ENCODE measurements at regions not wholly inside any gene's neighbourhood (a gene's known extent, or its start where the extent isn't known, plus 50 kb on each side); places are given as distances from the start of the nearest gene placed in this dataset.

DNA sequence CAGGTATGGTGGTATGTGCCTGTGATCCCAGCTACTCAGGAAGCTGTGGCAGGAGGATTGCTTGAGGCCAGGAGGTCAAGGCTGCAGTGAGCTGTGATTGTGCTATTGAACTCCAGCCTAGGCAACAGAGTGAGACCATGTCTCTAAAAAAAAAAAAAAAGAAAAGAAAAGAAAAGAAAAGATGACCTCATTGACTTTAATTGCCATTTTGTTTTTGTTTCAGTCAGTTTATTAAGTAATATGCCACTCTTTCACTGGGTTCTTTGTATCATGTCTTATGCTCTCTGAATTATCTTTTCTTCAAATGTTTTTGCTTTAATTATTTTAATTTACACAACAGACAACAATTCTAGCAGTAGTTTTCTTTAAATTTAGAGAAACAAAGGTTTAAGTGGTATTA, 293.8 kb downstream of the TSHZ3 start:
- ATAC-seq (no peak), DNase-seq (ENCODE audit: low spot score) (no peak)
- TF ChIP-seq, protein P1, sequence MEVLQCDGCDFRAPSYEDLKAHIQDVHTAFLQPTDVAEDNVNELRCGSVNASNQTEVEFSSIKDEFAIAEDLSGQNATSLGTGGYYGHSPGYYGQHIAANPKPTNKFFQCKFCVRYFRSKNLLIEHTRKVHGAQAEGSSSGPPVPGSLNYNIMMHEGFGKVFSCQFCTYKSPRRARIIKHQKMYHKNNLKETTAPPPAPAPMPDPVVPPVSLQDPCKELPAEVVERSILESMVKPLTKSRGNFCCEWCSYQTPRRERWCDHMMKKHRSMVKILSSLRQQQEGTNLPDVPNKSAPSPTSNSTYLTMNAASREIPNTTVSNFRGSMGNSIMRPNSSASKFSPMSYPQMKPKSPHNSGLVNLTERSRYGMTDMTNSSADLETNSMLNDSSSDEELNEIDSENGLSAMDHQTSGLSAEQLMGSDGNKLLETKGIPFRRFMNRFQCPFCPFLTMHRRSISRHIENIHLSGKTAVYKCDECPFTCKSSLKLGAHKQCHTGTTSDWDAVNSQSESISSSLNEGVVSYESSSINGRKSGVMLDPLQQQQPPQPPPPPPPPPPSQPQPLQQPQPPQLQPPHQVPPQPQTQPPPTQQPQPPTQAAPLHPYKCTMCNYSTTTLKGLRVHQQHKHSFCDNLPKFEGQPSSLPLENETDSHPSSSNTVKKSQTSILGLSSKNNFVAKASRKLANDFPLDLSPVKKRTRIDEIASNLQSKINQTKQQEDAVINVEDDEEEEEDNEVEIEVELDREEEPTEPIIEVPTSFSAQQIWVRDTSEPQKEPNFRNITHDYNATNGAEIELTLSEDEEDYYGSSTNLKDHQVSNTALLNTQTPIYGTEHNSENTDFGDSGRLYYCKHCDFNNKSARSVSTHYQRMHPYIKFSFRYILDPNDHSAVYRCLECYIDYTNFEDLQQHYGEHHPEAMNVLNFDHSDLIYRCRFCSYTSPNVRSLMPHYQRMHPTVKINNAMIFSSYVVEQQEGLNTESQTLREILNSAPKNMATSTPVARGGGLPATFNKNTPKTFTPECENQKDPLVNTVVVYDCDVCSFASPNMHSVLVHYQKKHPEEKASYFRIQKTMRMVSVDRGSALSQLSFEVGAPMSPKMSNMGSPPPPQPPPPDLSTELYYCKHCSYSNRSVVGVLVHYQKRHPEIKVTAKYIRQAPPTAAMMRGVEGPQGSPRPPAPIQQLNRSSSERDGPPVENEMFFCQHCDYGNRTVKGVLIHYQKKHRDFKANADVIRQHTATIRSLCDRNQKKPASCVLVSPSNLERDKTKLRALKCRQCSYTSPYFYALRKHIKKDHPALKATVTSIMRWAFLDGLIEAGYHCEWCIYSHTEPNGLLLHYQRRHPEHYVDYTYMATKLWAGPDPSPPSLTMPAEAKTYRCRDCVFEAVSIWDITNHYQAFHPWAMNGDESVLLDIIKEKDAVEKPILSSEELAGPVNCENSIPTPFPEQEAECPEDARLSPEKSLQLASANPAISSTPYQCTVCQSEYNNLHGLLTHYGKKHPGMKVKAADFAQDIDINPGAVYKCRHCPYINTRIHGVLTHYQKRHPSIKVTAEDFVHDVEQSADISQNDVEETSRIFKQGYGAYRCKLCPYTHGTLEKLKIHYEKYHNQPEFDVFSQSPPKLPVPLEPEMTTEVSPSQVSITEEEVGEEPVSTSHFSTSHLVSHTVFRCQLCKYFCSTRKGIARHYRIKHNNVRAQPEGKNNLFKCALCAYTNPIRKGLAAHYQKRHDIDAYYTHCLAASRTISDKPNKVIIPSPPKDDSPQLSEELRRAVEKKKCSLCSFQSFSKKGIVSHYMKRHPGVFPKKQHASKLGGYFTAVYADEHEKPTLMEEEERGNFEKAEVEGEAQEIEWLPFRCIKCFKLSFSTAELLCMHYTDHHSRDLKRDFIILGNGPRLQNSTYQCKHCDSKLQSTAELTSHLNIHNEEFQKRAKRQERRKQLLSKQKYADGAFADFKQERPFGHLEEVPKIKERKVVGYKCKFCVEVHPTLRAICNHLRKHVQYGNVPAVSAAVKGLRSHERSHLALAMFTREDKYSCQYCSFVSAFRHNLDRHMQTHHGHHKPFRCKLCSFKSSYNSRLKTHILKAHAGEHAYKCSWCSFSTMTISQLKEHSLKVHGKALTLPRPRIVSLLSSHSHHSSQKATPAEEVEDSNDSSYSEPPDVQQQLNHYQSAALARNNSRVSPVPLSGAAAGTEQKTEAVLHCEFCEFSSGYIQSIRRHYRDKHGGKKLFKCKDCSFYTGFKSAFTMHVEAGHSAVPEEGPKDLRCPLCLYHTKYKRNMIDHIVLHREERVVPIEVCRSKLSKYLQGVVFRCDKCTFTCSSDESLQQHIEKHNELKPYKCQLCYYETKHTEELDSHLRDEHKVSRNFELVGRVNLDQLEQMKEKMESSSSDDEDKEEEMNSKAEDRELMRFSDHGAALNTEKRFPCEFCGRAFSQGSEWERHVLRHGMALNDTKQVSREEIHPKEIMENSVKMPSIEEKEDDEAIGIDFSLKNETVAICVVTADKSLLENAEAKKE (CRISPR knock-in tag; IDR thresholded peaks at IDR 0.05): no peak
- H3K27ac Mint-ChIP-seq: no peak overlapping the region
- no peaks in the 10 kb centered on the region for H3K79me2 ChIP-seq (replicated peaks; ENCODE audit: insufficient read depth)
- no peaks in the 10 kb centered on the region for H3F3A ChIP-seq (replicated peaks; ENCODE audit: low read depth)
- no peaks in the 10 kb centered on the region for H3K27me3 ChIP-seq (ENCODE audit: insufficient read depth)
- no peaks in the 10 kb centered on the region for H3K36me3 Mint-ChIP-seq (ENCODE audit: low read depth)
- H3K4me3 ChIP-seq: no peak overlapping the region
- H3K4me1 Mint-ChIP-seq: no peaks in the 10 kb centered on the region; the same call in 2 of the 3 replicates
- peaks cover 4% of the 10 kb centered on the region; the same call in 1 of the 3 replicates for H3K9me3 Mint-ChIP-seq
- H2AFZ ChIP-seq: no peak overlapping the region
- H4K20me1 ChIP-seq (replicated peaks; ENCODE audit: insufficient read depth): no peaks in the 10 kb centered on the region
- no peaks in the 10 kb centered on the region for H3K36me3 ChIP-seq (ENCODE audit: insufficient read depth)
- H3K4me2 ChIP-seq: no peak overlapping the region
- no peak overlapping the region for H3K4me3 Mint-ChIP-seq
- peaks cover 11% of the 10 kb centered on the region for H3K9me2 ChIP-seq (ENCODE audit: insufficient read depth)
- H3K27me3 Mint-ChIP-seq (ENCODE audit: insufficient read depth, low read depth, poor library complexity): no peaks in the 10 kb centered on the region
- no peak overlapping the region for H3K27ac ChIP-seq (ENCODE audit: low read depth)
- H3K4me1 ChIP-seq (ENCODE audit: insufficient read depth): no peaks in the 10 kb centered on the region

DNA sequence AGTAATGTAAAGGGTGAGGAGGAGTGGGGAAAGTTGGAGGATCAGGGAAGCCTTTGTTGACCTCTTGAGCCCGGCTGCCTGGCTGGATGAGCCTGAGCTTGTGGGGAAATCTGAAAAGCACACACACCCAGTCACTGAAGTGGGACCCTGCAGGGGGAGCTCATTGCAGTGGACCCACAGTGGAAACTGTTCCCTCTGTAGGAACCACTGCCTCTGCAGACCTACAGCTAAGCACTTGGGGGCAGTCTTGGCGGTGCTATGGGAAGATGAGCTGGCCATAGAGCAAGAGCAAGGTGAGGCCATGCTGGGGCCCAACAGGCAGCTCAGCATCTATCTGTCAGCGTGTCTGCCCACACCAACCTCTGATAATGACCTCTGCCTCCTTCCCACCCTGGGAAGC, 294.8 kb downstream of the TSHZ3 start:
- no peaks in the 10 kb centered on the region for H4K20me1 ChIP-seq (replicated peaks; ENCODE audit: insufficient read depth)
- no peaks in the 10 kb centered on the region; the same call in 2 of the 3 replicates for H3K4me1 Mint-ChIP-seq
- H2AFZ ChIP-seq: peak overlapping the region; percentile 85; the same call in 1 of the 2 replicates

More for the DNA sequence above, 294.8 kb downstream of the TSHZ3 start:
- H3K27ac ChIP-seq (ENCODE audit: low read depth): no peak overlapping the region
- TF ChIP-seq, protein P2, sequence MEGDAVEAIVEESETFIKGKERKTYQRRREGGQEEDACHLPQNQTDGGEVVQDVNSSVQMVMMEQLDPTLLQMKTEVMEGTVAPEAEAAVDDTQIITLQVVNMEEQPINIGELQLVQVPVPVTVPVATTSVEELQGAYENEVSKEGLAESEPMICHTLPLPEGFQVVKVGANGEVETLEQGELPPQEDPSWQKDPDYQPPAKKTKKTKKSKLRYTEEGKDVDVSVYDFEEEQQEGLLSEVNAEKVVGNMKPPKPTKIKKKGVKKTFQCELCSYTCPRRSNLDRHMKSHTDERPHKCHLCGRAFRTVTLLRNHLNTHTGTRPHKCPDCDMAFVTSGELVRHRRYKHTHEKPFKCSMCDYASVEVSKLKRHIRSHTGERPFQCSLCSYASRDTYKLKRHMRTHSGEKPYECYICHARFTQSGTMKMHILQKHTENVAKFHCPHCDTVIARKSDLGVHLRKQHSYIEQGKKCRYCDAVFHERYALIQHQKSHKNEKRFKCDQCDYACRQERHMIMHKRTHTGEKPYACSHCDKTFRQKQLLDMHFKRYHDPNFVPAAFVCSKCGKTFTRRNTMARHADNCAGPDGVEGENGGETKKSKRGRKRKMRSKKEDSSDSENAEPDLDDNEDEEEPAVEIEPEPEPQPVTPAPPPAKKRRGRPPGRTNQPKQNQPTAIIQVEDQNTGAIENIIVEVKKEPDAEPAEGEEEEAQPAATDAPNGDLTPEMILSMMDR (conservative IDR thresholded peaks at IDR 0.05; ENCODE audit: low read depth in 2 of 2): peak; percentile 79 to 95
- no peak for TF ChIP-seq CREB1 (CRISPR knock-in tag; IDR thresholded peaks at IDR 0.05; ENCODE audit: low read depth)
- H3K27ac Mint-ChIP-seq: no peak overlapping the region
- no peaks in the 10 kb centered on the region for H3K27me3 Mint-ChIP-seq (ENCODE audit: insufficient read depth, low read depth, poor library complexity)
- H3K36me3 ChIP-seq (ENCODE audit: insufficient read depth): no peaks in the 10 kb centered on the region
- H3K4me3 Mint-ChIP-seq: no peak overlapping the region
- no peaks in the 10 kb centered on the region for H3K4me1 ChIP-seq (ENCODE audit: insufficient read depth)
- no peaks in the 10 kb centered on the region for H3K27me3 ChIP-seq (ENCODE audit: insufficient read depth)
- peak; percentile 100 for ATAC-seq
- peaks cover 11% of the 10 kb centered on the region for H3K9me2 ChIP-seq (ENCODE audit: insufficient read depth)
- H3K79me2 ChIP-seq (replicated peaks; ENCODE audit: insufficient read depth): no peaks in the 10 kb centered on the region
- no peaks in the 10 kb centered on the region for H3F3A ChIP-seq (replicated peaks; ENCODE audit: low read depth)
- H3K9me3 Mint-ChIP-seq: no peaks in the 10 kb centered on the region; the same call in 2 of the 3 replicates
- no peaks in the 10 kb centered on the region for H3K36me3 Mint-ChIP-seq (ENCODE audit: low read depth)
- no peak overlapping the region for H3K4me3 ChIP-seq
- H3K4me2 ChIP-seq: no peak overlapping the region
- DNase-seq (ENCODE audit: low spot score): peak; percentile 86
